GM12892 (cell line): ENCODE measurements at regions not wholly inside any gene's neighbourhood (a gene's known extent, or its start where the extent isn't known, plus 50 kb on each side); places are given as distances from the start of the nearest gene placed in this dataset.

ENCODE experiments used
- POLR2A ChIP-seq: IDR thresholded peaks from 2 replicates; pipeline ENCODE4 v1.6.1; 2011; ENCODE audit warnings: low read depth, low read length, control low read depth
- POLR2AphosphoS5 ChIP-seq: IDR thresholded peaks from 2 replicates; pipeline ENCODE4 v1.6.1; 2011; ENCODE audit warnings: low read depth, low read length, control low read depth

GRCh38 chr22:49412236-49412635 is 415.4 kb downstream of the BRD1 start:
- TF ChIP-seq POLR2A (no peak), POLR2AphosphoS5 (no peak)
